Tongue (tissue), 1 donor: ENCODE measurements at regions not wholly inside any gene's neighbourhood (a gene's known extent, or its start where the extent isn't known, plus 50 kb on each side); places are given as distances from the start of the nearest gene placed in this dataset.
"Not testable (repeated sequence)": the region's sequence is repeated elsewhere in the genome, so short reads cannot be mapped to it uniquely, and the experiment has no call there.

Source experiments
- DNase-seq: peaks from one replicate; pipeline ENCODE4 v3.0.0-alpha.2; 2015

DNA sequence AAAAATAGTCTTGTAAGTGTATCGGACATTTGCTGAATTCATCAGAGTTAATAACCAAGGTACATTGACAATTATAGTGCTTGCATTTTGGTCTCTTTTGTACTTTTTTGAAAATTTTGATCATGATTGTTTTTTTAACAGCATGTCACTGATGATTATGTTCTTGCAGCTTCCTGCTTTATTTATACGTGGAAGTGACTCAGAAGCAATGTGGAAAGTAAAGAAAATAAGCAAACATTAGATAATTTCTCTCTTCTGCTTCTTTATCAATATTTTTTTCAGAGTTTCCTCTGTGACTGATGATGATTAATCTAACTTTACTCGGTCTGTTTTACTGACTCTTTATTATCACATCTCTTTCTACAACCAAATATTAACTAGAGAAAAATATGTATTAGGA, 1351.9 kb downstream of the REEP3 start:
- DNase-seq: no peak

- no peak for DNase-seq
Observed at GRCh38 chr10:64873959-64874358, 1352.8 kb downstream of the REEP3 start.

DNA sequence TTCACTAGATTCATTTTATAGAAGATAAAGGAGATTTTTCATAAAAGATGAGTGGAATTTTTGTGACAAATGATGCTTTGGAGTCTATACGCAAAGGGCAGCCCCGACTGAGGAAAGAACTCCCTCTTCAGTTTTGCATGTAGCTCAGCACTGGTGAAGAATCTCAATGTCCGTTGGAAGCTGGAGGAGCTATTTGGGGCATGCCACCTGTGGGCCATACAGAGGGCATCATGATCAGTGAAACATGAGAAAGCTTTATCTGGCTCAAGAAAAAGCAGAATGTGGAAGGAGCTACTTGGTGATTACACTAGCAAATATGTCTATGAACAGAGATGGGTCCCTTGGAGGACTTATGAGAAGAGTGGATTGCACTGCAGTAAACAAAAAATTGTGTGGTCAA, 1359.3 kb downstream of the REEP3 start:
- no peak for DNase-seq

DNA sequence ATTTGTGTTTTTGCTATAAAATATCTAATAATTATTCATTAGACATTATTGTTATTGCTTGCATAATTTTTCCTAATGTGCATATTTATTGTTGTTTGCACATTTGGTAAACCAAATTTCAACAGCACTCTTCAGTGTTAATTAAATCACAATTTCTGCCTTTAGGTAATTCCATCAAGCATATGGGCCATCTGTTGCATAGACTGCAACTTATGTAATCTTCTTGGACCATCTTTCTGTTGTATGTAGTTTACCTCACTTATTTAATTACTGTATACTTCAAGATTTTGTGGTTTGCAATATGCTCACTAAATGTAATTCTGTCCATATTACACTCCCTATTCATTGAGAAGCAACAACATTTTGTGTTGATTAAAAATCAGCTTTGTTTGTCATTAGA, 1360.1 kb downstream of the REEP3 start:
- DNase-seq: no peak

- no peak for DNase-seq
Observed at GRCh38 chr10:64896582-64896981, 1375.4 kb downstream of the REEP3 start.

DNA sequence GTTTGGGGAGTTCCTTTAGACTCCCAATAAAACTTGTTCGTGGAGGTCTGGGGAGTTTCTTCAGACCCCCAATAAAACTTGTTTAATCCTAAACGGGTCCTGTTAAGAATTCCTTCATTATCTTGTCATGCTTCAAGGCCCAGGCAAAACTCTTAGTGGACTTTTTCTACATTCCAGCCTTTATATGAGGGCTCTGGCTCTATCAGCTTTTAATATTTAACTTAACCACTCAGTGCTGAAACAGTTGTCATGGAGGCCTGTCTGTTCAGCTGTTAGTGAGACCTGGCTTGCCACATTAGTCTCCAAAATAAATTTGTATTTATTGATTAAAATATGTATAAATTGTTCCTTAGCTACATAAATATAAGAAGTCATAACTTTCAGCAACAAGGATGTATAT, 1385.1 kb downstream of the REEP3 start:
- DNase-seq: not testable (repeated sequence)

DNA sequence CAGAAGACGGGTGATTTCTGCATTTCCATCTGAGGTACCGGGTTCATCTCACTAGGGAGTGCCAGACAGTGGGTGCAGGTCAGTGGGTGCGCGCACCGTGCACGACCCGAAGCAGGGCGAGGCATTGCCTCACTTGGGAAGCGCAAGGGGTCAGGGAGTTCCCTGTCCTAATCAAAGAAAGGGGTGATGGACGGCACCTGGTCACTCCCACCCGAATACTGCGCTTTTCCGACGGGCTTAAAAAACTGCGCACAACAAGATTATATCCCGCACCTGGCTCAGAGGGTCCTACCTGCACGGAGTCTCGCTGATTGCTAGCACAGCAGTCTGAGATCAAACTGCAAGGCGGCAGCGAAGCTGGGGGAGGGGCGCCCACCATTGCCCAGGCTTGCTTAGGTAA, 1403.1 kb downstream of the REEP3 start:
- not testable (repeated sequence) for DNase-seq

DNA sequence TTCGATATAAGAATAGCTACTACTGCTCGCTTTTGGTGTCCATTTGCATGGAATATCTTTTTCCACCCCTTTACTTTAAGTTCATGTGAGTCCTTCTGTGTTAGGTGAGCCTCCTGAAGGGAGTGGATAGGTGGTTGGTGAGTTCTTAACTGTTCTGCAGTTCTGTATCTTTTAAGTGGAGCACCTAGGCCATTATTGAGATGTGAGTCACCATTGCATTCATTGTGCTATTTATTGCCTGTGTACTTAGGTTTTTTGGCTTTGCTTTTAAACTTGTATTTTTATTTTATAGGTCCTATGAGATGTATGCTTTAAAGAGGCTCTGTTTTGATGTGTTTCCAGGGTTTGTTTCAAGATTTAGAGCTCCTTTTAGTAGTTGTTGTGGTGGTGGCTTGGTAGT, 1430.8 kb downstream of the REEP3 start:
- no peak for DNase-seq

DNA sequence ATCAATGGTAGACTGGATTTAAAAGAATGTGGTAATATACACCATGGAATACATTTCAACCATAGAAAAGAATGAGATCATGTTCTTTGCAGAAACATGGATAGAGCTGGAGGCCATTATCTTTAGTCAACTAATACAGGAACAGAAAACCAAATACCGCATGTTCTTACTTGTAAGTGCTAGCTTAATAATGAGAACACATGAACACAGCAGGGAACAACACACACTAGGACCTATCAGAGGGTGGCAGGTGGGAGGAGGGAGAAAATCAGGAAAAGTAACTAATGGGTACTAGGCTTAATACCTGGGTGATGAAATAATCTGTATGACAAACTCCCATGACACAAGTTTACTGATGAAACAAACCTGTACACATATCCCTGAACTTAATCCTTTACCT, 1435.2 kb downstream of the REEP3 start:
- no peak for DNase-seq

DNA sequence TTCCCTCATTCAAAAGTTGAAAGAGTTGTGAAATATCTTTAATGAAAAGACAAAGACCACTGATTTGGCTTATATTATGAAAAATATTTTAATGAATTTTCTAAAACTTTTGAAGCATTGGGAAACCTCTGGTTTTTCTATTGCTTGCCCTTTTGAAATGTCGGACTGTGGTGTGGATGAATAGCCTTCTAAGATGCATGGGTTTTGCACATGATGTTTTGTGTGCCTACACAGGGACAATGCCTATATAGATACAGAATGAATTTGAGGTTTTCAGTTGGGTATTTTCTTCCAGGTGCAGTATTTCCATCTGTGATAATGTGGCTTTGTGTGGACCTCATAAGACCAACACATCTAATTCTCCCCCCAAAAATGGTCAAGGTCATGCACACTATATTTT, 1437.9 kb downstream of the REEP3 start:
- no peak for DNase-seq

GRCh38 chr10:64959883-64960282, 1438.7 kb downstream of the REEP3 start:
- DNase-seq: no peak

DNA sequence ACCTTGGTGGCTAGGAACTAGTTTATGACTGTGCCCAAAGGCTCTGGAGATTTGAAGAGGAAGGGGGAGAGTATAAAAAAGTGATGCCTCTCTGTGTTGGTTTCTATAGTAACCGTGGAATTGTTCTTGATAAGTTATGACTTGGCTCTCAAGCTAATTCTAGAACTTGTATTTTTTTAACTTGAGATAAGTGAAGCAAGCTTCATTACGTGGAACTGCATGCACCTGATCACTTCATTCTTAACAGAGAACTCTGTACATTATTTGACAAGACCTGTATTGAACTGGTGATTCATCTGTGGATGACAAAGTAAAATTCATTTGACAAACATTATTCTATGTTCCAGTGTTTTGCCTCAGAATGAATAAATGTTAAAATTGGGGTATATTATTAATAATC, 1452.2 kb downstream of the REEP3 start:
- DNase-seq: no peak

- DNase-seq: no peak
Observed at GRCh38 chr10:64976150-64976549, 1454.9 kb downstream of the REEP3 start.

GRCh38 chr10:64977915-64978314, 1456.7 kb downstream of the REEP3 start:
- peak; percentile 9 for DNase-seq

DNA sequence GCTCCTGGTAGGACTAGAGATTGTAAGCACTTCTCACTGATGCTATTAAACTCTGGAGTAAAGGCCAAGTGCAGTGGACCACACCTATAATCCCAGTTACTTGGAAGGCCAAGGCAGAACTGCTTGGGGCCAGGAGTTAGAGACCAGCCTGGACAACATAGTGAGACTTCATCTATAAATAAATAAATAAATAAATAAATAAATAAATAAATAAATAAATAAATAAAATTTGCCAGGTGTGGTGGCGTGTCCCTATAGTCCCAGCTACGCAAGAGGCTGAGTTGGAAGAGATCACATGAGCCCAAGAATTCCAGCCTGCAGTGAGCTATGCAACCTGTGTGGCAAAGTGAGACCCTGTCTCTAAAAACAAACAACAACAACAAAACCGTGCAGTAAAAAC, 1475.7 kb downstream of the REEP3 start:
- no peak for DNase-seq

DNA sequence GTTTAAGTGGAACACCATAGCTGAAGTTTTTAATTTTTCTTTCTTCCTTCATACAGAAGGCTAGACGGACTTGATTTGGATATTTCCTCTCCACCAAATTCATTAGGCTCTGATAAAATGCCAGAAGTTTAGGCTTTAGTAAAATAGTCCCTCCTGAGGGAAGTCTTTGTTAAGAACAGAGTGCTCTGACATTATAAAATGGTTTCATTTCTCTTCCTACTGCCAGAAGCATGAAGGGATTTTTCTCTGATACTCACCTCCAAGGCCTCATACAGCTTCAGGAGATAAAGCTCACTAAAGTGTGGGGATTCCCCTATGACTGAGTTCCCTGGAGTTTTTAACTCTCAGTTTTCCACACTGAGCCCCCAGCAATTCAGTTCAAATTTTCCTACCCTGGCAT, 1489.6 kb downstream of the REEP3 start:
- no peak for DNase-seq

DNA sequence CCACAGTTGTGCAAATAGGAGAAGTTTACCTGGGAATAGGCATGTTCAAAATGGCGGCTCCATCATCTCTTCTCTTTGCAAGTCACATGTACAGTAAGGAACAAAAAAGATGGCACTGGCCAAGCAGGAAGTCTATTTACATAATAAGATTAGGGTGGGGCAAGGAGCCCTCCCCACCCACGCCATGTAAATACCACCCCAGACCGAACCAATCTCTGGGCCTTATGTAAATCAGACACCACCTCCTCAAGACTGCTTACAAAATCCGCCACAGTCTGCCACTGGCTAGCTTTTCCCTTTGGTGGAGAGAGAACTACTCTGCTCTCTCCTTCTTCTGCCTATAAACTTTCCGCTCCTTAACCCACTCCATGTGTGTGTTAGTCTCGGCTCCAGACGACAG, 1496.3 kb downstream of the REEP3 start:
- no peak for DNase-seq

DNA sequence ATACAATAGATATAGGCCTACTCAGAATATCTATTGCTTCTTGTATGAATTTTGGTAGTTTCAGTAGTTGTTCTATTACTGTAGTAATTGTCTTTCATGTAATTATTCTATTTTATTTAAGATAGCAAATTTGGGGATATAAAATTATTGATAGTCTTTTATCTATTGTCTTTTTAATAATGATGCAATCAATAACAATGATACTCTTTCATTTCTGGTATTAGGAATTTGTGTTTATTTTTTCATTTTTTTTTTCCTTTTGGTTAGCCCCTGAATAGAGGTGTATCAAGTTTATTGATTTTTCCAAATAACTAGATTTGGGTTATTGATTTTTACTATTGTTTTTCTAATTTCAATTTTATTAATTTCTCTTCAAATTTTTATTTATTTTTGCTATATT, 1503.7 kb downstream of the REEP3 start:
- DNase-seq: no peak

DNA sequence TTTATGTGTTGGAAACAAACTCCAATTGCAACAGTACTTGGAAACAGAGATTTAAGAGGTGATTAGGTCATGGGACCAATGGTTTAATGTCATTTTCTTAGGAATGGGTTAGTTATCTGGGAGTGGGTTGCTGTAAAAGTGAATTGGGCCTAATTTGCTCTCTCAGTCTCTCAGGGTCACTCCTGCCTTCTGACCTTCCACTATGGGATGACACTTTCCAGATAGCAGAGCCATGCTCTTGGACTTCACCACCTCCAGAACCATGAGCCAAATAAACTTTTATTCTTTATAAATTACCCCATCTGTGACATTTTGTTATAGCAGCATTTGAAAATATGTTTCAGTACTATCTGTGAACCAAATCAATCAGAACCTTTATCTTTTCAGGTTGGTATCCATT, 1509.1 kb downstream of the REEP3 start:
- no peak for DNase-seq

DNA sequence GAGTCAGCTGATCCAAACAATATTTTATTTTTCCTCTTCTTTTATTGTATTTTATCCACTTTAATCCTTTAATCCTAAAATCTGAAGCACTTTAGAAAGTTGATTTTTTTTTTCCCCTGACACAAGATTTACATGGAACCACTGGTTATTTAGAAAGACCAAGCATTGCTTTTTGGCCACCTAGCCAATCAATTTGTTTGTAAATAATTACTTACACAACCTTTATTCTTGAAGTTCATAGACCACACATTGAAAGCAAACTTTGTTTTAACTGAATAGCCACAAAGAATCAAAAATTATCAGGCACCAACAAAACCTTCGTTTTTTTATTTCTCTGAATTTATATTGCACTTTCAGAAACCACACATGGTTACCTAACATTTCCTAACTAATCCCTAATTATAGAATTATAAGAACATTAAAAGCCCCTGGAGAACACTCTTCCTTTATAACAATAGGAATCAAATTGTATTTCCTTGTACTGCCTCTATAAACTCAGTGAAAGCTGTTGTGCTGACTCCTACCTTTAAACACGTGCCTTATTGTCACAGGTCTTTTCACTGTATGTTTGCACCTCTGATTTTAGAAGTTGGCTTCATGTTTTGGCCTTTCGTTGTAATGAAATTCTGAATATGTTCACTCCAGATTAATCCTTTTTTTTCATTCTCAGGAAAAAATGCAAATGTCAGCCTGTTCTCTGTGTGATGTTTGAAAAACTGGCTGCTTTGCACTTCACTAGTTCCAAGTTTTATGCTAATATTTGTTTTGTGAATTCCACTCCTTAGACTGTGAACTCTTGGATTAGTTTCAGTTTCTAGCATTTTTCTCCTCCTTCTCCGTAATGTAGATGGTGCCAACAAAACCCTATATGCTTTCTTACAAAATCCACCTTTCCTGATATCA, 1511.9 kb downstream of the REEP3 start:
- peak; percentile 31 for DNase-seq

GRCh38 chr10:65033957-65034356, 1512.8 kb downstream of the REEP3 start:
- no peak for DNase-seq

- DNase-seq: no peak
Observed at GRCh38 chr10:65040796-65041195, 1519.6 kb downstream of the REEP3 start.

- DNase-seq: no peak
Observed at GRCh38 chr10:65041307-65041706, 1520.1 kb downstream of the REEP3 start.

GRCh38 chr10:65042496-65042895, 1521.3 kb downstream of the REEP3 start:
- no peak for DNase-seq

DNA sequence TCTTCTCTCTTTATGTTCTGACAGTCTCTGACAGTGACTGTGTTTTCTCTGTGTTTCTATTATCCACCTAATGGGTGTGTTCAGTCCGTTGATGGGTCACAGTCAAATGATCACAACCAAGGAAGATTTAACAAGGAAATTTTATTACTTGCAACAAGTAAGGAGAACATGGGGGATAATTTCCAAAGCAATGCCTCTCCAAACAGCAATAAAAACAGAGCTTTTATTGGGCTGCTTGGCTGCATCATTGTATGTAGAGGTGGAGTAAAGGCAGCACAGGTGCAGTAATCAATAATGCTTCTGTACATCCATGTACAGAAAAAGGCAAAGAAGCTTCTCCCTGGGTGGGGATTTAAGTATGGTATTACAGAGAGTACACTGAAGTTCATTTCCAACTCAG, 1525.6 kb downstream of the REEP3 start:
- DNase-seq: no peak
